ENCODE measurements at regions not wholly inside any gene's neighbourhood (a gene's known extent, or its start where the extent isn't known, plus 50 kb on each side); places are given as distances from the start of the nearest gene placed in this dataset.

DNA sequence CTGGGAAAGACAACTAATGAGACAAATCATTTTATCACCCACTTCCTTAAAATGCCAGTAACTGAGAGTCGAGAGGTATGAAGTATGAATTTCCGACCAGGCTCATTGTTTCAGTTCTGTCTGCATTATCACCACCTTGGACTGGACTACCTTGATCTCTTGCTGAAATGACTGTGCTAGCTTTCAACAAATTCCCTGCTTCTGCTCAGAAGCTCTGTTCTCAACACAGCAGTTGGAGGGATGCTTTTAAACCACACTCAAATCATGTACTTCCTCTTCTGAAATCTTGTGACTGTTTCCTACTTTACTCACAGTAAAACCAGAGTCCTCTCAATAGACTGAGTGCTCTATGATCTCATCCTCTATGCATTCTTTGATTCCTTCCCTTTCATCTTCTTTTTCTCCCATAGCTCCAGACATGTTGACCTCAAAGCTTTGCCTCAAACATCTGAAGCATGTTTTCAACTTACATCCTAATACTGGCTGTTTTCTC, 195.8 kb downstream of the KCNJ2 start:
- TF ChIP-seq, protein P1, sequence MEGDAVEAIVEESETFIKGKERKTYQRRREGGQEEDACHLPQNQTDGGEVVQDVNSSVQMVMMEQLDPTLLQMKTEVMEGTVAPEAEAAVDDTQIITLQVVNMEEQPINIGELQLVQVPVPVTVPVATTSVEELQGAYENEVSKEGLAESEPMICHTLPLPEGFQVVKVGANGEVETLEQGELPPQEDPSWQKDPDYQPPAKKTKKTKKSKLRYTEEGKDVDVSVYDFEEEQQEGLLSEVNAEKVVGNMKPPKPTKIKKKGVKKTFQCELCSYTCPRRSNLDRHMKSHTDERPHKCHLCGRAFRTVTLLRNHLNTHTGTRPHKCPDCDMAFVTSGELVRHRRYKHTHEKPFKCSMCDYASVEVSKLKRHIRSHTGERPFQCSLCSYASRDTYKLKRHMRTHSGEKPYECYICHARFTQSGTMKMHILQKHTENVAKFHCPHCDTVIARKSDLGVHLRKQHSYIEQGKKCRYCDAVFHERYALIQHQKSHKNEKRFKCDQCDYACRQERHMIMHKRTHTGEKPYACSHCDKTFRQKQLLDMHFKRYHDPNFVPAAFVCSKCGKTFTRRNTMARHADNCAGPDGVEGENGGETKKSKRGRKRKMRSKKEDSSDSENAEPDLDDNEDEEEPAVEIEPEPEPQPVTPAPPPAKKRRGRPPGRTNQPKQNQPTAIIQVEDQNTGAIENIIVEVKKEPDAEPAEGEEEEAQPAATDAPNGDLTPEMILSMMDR (conservative IDR thresholded peaks at IDR 0.05; ENCODE audit: low read depth, low read length): no peak
- no peak for TF ChIP-seq EZH2phosphoT487 (IDR thresholded peaks at IDR 0.05; ENCODE audit: borderline replicate concordance, low read length)
- no peak for TF ChIP-seq EZH2 (IDR thresholded peaks at IDR 0.05; ENCODE audit: low read length, unreplicated experiment)
